NCI-H2107 treated with DMSO at 0.1 percent for 48 hours (cell line): ENCODE measurements at regions not wholly inside any gene's neighbourhood (a gene's known extent, or its start where the extent isn't known, plus 50 kb on each side); places are given as distances from the start of the nearest gene placed in this dataset.
"Not testable (repeated sequence)": the region's sequence is repeated elsewhere in the genome, so short reads cannot be mapped to it uniquely, and the experiment has no call there.

Experiments used
- DNase-seq: peaks from one replicate; lab custom pipeline; 2025; ENCODE audit not compliant: unreplicated experiment; lab: John Stamatoyannopoulos, UW

DNA sequence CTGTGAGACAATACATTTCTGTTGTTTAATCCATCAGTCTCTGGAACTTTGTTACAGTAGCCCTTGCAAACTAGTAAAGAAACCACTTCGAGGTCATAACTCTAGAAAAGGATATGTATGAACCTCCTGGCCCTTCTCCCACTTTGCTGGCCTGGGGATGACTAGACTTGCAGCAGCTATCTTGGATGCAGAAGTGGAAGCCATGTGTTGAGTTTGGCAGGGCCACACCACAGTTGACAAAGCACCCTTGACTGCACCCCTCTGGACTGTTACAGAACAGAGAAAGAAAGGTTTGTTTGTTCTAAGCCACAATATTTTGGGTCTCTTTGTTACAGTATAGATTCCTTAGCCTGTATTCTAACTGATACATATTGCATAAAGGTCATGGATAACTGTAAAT is 183.2 kb upstream of the TAS2R1 start:
- DNase-seq: no peak

DNA sequence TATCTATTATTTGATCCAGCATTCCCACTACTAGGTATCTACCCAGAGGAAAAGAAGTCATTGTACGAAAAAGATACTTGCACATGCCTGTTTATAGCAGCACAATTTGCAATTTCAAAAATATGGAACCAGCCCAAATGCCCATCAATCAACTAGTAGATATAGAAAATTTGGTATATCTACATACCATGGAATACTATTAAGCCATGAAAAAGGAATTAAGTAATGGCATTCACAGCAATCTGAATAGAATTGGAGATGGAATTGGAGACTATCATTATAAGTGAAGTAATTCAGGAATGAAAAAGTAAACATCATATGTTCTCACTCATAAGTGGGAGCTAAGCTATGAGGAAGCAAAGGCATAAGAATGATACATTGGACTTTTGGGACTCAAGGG is 177.2 kb upstream of the TAS2R1 start:
- DNase-seq: not testable (repeated sequence)

DNA sequence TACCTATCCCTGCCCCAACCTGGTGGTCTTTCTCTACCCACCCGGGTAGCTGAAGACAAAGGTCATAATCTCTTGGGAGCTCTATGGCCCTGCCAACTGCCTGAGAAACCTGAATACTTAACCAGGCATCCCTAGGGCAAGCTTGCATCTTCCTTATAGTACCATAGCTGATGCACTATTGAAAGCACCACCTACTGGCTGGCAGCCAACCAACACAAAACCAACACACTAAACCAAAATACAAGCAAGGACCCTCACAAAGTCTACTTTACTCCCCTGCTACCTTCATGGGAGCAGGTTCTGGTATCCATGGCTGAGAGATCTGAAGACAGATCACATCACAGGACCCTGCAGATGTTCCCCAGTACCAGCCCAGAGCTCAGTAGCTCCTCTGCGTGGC is 171.8 kb upstream of the TAS2R1 start:
- no peak for DNase-seq

DNA sequence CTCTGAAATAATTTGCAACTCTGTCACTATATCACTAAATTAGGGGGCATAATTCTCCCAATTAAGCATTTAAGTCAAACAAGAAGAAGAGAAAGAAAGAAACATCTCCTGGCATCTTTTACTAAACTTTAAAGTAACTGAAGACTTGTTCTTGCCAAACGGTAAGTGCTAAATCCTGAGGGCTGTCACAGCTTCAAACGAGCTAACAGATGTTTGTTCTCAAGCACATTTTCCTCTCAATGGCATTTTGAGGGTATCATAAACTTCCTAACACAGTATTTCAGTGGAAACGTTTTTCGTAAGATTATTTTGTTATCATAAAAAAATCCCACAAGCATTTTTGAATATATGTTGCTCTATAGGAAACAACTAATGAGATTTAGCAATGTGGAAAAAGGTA is 169.5 kb upstream of the TAS2R1 start:
- DNase-seq: no peak

DNA sequence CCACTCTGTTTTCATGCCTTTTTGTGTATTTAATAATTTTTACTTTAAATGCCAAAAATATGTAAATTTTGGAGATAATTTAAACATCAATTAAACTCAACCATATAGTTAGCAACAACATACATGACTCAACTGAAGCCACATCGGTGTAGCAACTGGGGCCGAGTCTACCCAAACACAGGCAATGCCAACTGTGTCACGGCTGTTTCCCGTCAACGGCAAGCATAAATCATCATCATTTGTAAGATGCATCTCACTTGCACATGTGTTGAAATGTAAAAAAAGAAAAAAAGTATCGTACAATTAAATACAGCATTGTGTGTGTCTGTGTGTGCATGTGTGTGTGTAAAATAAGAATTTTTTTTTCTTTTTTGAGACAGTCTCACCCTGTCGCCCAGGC is 160.1 kb upstream of the TAS2R1 start:
- DNase-seq: no peak

DNA sequence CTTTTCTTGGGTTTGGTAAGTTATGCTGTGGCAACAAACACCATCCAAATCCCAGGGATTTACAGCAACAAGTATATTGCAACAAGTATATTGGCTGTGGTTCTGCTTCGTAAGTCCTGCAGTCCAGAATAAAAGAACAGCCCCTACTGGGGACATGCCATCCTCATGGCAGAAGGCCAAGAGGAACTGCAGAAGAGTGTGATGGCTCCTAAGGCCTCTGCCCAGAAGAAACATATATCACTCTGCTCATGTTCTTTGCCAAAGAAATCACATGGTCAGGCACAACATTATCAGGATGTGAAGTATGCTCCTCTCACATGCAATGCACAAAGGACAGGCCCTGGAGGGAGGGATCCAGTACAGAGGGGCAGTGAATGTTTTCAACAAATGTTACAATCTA is 159.6 kb upstream of the TAS2R1 start:
- DNase-seq: no peak

DNA sequence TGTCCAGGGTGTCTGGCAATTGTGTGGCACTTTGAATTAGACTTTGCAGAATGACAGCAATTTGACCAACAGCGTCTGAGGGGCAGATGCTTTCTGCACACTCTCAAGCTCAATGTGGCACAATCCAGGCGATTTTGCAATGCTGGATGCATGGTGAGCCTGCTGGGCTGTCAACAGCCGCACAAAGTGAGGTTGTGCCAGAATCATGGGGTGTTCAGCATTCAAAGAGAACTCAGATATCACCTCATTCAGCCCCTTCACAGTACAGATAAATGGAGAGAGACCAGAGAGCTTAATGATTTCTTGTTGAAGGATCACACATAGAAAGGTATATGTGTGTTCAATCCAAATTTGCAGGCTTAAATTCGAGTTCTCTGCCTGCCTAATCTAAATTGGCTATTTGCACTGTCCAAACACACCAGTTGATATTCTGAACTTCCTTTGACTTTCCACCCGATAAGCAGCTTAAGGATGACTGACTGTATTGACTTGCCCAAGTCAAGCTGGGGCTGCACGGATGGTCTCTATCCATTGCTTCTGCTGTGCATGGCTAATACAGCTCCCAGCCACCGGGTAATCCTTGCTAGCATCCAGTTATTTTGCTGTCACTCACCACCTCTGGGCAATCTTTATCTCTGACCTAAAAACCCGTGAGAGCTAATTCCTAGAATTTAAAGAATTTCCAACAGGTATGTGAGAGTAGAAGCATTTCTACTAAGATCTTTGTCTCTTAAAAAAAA is 157.9 kb upstream of the TAS2R1 start:
- DNase-seq: no peak

DNA sequence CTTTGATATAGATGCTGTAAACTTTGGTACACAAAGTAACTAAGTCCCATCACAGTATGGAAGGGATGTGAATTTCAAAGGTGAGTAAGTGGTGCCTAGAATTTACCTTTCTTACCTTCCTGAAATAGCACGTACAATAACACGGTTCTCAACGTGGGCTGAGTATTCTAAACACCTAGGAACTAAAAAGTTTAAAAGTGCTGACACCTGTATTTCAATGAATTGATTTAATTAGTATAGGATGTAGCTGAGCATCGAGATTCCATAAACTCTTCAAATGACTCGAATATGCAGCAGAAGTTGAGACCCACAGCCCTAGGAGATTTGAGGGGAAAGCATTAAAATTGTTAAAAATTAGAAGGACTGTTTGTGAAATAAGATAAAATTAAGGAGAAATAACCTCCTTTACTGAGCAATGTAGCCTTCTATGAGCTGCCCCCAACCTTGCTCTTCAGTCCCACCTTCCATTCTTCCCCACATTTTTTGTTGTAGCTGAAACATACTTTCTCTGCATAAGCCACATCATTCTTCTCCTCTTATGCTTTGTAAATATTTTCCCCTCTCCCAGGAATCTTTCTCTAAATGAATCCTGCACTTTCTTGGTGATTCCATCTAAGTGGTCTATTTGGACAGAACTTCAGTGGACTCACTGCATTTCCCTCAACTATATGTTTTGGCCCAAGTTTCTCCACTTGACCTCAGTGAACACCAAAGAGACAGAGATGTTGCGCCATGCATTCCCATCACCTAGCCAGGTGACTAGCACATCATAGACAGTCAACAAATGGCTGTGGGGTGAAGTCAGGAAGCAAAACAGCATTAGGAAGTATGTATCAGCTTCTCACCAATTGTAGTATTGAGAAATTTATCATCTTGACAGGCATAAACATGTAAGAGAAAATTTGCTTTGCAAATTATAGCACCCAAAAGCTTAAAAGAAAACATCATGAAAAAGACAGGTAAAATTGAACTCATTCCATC is 156.5 kb upstream of the TAS2R1 start:
- DNase-seq: no peak

DNA sequence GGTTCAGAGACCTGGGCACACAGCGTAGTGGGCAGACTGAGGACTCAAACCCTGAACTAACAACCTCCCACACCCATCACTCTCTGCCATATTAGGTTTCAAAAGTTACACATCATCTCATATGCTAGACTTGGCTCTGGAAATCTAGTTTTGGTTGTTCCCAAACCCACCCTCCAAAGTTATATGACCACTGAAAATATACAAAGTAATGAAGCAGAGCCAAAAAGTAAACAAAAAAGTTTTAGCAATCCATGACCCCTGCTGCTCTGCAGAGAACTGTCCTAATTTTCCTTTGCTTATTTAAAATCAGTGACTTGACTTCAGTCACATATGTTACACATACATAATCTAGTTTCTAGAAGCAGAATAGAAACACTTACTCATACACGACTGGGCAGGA is 155.6 kb upstream of the TAS2R1 start:
- DNase-seq: no peak

DNA sequence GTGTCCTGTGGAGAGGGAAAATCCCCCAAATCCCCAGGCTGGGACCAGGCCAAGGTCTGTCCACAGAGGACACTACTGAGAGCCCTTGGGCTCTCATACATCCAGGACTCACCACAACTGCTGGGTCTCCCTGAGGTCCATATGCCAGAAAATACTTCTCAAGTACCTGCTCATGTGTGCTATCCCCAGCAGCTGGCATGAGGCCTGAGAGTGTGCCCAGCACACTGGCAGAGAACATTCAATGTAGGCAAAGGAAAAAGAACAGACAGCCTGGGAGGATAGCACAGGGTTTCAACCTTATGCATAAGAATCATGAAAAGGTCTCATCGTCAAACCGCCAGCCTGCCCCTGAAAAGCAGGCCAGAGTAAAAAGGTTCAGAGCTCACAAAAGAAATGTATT is 154.1 kb upstream of the TAS2R1 start:
- DNase-seq: no peak

DNA sequence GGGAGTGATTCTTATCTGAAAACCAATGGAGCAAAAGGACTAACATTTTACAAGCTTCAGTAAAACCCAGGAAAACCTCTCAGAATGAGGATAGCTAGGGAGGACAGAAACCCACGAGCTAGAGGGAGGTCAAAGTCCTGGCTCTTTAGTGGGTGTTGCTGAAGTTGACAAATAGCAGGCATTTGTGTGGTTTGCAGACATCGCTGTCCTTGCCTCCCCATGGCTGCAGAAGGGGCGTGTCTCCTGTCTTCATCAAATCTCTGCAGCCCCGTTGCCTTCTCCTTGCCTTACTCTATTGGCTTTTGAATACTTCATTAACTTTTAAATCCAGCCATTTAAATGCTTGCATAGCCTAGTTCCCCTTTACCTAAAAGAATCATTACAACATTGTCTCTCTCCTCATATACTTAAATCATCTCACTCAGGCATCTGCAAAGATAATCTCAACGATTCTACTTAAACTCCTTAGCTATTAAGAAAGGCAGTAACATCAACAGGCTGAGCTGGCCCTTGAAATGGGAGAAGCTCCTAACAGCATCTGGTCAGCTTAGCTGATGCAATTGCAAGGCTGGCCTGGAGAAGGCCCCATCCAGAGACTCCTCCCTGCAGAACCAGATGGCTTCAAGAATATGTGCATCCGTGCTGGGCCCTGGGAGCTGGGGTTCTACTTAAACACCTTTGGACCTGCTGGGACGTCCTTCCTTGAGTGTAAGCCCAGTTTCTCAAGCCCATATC is 152.8 kb upstream of the TAS2R1 start:
- DNase-seq: no peak

DNA sequence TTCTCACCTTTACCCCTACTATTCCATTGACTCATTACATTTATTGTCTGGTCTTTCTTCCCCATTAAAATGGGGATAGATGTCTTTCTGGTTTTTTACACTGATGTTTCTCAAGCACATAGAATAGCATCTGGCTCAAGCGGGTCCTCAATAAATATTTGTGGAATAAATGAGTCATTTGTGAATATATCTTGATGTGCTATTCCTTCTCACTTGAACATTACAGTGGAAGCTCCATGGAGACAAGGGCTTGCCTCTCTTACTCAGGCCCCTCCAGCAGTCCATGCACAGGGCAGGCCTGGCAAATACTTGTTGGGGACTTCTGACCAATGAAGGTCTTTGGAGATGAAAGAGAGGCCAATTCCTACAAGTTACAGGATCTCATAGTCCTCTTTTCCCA is 151.7 kb upstream of the TAS2R1 start:
- DNase-seq: no peak

DNA sequence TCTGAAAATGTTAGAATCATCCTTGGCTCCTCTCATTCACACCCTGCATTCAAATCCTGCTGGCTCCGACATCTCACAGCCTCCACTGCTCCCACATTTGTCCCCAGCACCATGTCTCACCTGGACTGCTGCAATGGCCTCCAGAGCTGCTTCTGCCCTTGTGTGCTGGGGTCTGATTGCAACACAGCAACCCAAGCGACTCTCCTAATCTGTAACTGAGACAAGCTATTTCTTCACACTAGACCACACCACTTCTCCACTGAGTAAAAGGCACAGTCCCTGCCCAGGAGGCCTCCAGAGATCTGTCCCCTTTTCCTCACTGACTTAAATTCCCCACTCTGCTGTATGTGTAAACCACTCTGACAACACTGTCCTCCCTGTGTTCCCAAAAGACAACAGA is 151.1 kb upstream of the TAS2R1 start:
- DNase-seq: no peak

DNA sequence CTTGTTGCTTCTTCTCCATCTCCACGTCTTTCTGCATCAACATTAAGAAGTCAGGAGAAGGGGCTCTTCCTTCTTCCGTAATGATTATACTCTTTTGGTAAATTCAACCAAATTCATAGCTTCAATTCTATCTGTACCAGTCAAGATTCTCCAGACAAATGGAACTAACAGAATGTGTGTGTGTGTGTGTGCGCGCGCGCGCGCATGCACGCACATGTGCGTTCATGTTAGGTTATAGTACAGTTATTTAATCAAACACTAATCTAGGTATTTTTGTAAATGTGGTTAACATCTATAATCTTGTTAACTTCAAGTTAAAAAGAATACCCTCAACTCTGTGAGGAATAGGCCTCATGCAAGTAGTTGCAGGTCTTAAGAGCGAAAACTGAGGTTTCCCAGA is 150.3 kb upstream of the TAS2R1 start:
- DNase-seq: no peak

DNA sequence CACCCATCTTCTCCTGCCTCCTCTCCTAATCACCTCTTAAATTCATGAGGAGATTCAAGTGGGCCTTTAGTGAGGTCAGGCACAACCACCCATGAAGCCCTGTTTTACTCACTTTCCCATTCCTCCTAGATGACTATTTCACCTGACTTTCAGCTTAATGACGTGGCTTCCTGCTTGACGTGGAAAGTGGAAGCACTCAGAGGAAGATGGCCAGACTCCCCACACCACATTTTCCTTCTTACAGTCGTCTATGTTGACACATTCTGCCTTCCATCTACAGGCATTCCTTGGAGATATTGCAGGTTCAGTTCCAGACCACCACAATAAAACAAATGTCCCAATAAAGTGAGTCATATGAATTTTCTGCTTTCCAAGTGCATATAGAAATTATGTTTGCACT is 146.4 kb upstream of the TAS2R1 start:
- no peak for DNase-seq

DNA sequence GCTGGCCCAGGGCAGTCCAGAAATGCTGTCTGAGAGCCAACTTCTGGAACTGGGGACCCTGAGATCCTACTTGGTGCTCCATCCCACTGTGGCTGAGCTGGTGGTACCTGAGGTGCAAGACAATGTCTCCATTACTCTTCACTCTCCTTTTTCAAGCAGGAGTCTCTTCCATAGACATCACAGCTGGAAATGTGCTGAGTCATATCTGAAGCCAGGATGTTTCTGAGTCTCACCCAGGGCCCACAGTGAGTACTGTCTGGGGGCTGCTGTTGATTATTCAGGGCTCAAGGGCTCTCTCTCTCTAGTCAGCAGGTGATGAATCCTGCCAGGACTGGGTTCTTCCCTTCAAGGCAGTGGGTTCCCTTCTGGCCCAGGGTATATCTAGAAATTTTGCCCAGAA is 145.2 kb upstream of the TAS2R1 start:
- no peak for DNase-seq

DNA sequence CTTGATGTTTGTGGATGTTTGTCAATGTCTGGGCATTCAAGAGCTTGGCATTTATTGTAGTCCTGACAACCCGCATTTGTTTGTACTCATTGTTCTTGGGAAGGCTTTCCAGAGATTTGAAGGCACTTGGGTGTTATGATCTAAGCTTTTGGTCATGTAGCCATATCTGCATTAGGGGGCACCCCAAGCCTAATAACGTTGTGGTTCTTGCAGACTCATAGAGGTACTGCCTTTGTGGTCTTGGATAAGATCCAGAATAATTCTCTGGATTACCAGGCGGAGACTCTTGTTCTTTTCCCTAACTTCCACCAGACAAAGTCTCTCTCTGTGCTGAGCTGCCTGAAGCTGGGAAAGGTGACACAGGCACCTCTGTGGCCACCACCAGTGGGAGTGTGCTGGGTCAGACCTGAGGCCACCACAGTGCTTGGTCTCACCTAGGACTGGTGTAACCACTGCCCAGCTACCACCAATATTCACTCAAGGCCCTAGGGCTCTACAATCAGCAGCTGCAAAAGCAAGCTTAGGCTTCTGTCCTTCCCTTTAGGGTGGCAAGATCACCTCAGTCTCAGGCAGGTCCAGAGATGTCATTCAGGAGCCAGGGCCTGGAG is 144.4 kb upstream of the TAS2R1 start:
- DNase-seq: no peak

DNA sequence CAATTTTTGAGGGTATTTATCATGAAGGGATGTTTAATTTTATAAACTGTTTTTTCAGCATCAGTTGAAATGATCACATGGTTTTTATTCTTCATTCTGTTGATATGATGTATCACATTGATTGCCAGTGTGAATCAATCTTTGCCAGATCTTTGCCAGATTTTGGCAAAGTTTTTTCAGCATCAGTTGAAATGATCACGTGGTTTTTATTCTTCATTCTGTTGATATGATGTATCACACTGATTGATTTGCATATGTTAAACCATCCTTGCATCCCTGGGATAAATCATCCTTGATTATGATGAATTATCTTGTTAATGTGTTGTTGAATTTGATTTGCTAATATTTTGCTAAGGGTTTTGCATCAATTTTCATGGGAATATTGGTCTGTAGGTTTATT is 140.9 kb upstream of the TAS2R1 start:
- DNase-seq: no peak

DNA sequence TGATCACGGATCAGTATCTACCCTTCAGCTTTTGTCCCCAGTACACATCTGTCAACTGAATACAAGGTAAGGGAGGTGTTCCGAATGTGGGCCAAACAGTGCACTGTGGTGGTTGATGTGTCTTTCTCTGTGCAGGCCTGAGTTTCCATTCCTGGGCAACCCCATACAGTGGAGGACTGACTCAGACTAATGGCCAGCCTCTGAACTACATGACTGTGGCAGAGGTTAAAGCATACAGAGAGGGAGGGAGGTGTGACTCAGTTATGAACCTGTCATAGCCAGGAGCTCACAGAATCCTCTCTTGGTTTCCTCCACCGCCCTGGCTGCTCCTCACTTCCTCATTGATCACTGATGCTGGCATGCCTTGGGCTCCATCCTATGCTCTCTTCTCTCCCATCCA is 136.4 kb upstream of the TAS2R1 start:
- no peak for DNase-seq

DNA sequence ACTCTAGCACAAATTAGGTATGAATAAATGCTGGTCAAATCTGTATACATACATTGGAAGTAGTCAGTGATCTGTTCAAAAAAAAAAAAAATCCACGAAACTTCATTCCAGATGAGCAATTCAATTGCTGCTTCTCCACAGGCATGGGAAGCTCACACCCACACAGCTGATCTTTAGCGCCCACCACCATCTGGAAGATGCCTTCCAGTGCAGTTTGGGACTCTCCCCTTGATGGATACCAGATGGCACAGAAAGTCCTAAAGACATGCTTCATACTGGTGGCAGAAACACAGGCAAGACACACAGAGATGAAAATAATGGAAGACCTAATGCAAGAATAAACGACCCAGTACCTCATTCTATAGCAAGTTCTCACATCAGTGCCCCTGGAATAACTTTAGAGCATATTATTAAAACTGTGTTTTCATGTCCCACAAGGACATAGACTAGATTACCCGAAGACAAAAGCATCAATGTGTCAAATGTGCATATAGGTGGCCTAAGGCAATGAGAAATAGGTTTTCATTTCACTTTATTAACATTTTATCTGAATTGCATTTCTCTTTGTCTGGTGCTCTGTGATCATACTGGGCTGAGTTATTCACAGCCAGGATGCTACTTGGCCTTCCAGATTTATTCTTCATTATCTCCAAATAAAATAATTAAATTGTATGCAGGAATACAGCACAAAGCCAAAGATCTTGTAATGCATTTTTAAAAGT is 135.4 kb upstream of the TAS2R1 start:
- no peak for DNase-seq

DNA sequence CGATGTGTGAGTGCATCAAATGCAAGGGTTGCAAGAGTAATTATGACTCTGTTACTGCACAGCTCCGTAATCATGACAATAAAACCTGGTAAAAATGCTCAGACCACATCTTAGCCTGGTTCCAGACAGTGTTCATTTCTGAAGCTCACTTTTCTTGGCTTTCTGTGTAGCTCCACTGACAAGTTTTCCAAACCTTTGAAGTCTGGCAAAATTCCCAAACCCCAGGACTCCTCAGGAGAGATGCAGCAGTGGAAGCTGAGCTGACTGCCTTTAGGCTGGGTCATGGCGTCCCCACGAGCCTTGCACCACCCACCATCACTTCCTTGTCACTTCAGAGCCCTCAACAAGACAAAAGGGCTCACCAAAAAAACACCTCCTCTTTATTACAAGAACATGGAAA is 131.6 kb upstream of the TAS2R1 start:
- no peak for DNase-seq
